HepG2 (cell line): ENCODE measurements at regions not wholly inside any gene's neighbourhood (a gene's known extent, or its start where the extent isn't known, plus 50 kb on each side); places are given as distances from the start of the nearest gene placed in this dataset.

Experiments used
- GABPA ChIP-seq, 2 experiments: IDR thresholded peaks; 2 replicates each; pipeline ENCODE4 v1.6.1; 2011 to 2016; ENCODE audit warnings: low read depth in 2 of 2, low read length in 1 of 2, missing biosample characterization in 1 of 2, missing genetic modification characterization in 1 of 2
- HCFC1 ChIP-seq: fragments of 150-350 bp; IDR thresholded peaks from 2 replicates; pipeline ENCODE4 v1.6.1; 2014; ENCODE audit warnings: low read depth, low read length
- JUNB ChIP-seq: sonication (generic); formaldehyde crosslinking; IDR thresholded peaks from 2 replicates; pipeline ENCODE4 v1.8.0; 2022; ENCODE audit warnings: missing genetic modification reagents, mild to moderate bottlenecking, borderline replicate concordance
- PCBP1 ChIP-seq: fragments of 200-400 bp; formaldehyde crosslinking; IDR thresholded peaks from 2 replicates; pipeline ENCODE4 v1.6.1; 2017; ENCODE audit warnings: mild to moderate bottlenecking, low read depth, low read length, borderline replicate concordance
- POLR2A ChIP-seq, 2 experiments: IDR thresholded peaks; 2 replicates each; pipeline ENCODE4 v1.6.1; 2011; ENCODE audit warnings: low read depth in 2 of 2, low read length in 2 of 2, mild to moderate bottlenecking in 1 of 2, moderate library complexity in 1 of 2; ENCODE audit not compliant: insufficient read depth in 1 of 2
- ZMYM2 ChIP-seq: sonication (generic); formaldehyde crosslinking; IDR thresholded peaks from 2 replicates; pipeline ENCODE4 v1.8.0; 2022; ENCODE audit warnings: mild to moderate bottlenecking, missing genetic modification reagents
- ZNF589 ChIP-seq: sonication (generic); formaldehyde crosslinking; conservative IDR thresholded peaks from 2 replicates; pipeline ENCODE4 v1.8.0; 2022; ENCODE audit warnings: mild to moderate bottlenecking, moderate library complexity, missing genetic modification reagents
- ZNF605 ChIP-seq: sonication (generic); formaldehyde crosslinking; IDR thresholded peaks from 2 replicates; pipeline ENCODE4 v1.8.0; 2022; ENCODE audit warnings: mild to moderate bottlenecking, missing genetic modification reagents
- TF ChIP-seq, protein P1 (sequence below): sonication (generic); formaldehyde crosslinking; IDR thresholded peaks from 2 replicates; pipeline ENCODE4 v1.4.0; 2020; ENCODE audit warnings: missing genetic modification reagents, borderline replicate concordance

GRCh38 chr3:178930116-178930515, 141.5 kb downstream of the ZMAT3 start:
- TF ChIP-seq GABPA (IDR thresholded peaks at IDR 0.05; ENCODE audit: low read depth, low read length) (no peak), GABPA (CRISPR knock-in tag; IDR thresholded peaks at IDR 0.05; ENCODE audit: low read depth) (no peak), ZMYM2 (CRISPR knock-in tag) (no peak), HCFC1 (no peak), ZNF605 (no peak), PCBP1 (no peak), ZNF589 (CRISPR knock-in tag) (no peak), POLR2A (IDR thresholded peaks at IDR 0.05; ENCODE audit: insufficient read depth in 1 of 2, low read depth in 2 of 2, low read length in 2 of 2) (no peak), JUNB (no peak)
- TF ChIP-seq, protein P1, sequence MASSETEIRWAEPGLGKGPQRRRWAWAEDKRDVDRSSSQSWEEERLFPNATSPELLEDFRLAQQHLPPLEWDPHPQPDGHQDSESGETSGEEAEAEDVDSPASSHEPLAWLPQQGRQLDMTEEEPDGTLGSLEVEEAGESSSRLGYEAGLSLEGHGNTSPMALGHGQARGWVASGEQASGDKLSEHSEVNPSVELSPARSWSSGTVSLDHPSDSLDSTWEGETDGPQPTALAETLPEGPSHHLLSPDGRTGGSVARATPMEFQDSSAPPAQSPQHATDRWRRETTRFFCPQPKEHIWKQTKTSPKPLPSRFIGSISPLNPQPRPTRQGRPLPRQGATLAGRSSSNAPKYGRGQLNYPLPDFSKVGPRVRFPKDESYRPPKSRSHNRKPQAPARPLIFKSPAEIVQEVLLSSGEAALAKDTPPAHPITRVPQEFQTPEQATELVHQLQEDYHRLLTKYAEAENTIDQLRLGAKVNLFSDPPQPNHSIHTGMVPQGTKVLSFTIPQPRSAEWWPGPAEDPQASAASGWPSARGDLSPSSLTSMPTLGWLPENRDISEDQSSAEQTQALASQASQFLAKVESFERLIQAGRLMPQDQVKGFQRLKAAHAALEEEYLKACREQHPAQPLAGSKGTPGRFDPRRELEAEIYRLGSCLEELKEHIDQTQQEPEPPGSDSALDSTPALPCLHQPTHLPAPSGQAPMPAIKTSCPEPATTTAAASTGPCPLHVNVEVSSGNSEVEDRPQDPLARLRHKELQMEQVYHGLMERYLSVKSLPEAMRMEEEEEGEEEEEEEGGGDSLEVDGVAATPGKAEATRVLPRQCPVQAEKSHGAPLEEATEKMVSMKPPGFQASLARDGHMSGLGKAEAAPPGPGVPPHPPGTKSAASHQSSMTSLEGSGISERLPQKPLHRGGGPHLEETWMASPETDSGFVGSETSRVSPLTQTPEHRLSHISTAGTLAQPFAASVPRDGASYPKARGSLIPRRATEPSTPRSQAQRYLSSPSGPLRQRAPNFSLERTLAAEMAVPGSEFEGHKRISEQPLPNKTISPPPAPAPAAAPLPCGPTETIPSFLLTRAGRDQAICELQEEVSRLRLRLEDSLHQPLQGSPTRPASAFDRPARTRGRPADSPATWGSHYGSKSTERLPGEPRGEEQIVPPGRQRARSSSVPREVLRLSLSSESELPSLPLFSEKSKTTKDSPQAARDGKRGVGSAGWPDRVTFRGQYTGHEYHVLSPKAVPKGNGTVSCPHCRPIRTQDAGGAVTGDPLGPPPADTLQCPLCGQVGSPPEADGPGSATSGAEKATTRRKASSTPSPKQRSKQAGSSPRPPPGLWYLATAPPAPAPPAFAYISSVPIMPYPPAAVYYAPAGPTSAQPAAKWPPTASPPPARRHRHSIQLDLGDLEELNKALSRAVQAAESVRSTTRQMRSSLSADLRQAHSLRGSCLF (CRISPR knock-in tag) = no peak
